ENCODE measurements at regions not wholly inside any gene's neighbourhood (a gene's known extent, or its start where the extent isn't known, plus 50 kb on each side); places are given as distances from the start of the nearest gene placed in this dataset.
"Not testable (repeated sequence)": the region's sequence is repeated elsewhere in the genome, so short reads cannot be mapped to it uniquely, and the experiment has no call there.

- not testable (repeated sequence) for H3K4me1 ChIP-seq (ENCODE audit: control insufficient read depth, insufficient read depth, low read length, poor library complexity, severe bottlenecking); H3K4me3 ChIP-seq (ENCODE audit: insufficient read depth, low read depth, low read length, poor library complexity, severe bottlenecking)
These were observed 191.1 kb downstream of the USP22 start for GRCh38 chr17:20851591-20852238.

GRCh38 chr17:20852239-20852989, 190.4 kb downstream of the USP22 start:
- H3K9me3 ChIP-seq (ENCODE audit: control insufficient read depth, low read length) = no peaks in the 10 kb centered on the region
- H3K36me3 ChIP-seq (ENCODE audit: control insufficient read depth, insufficient read depth, low read length) = no peaks in the 10 kb centered on the region
- no peak for DNase-seq
- no peaks in the 10 kb centered on the region for H3K4me1 ChIP-seq (ENCODE audit: control insufficient read depth, insufficient read depth, low read length, poor library complexity, severe bottlenecking)
- no peak overlapping the region for H3K27ac ChIP-seq (ENCODE audit: insufficient read depth, low read length, poor library complexity, severe bottlenecking)
- peak overlapping the region; percentile 8 for H3K4me3 ChIP-seq (ENCODE audit: insufficient read depth, low read depth, low read length, poor library complexity, severe bottlenecking)
- H3K27me3 ChIP-seq (replicated peaks; ENCODE audit: control insufficient read depth, insufficient read depth, low read length, poor library complexity, severe bottlenecking) = no peaks in the 10 kb centered on the region

More at GRCh38 chr17:20851591-20852238, 191.1 kb downstream of the USP22 start:
- not testable (repeated sequence) for H3K9me3 ChIP-seq (ENCODE audit: control insufficient read depth, low read length); H3K36me3 ChIP-seq (ENCODE audit: control insufficient read depth, insufficient read depth, low read length); H3K27me3 ChIP-seq (replicated peaks; ENCODE audit: control insufficient read depth, insufficient read depth, low read length, poor library complexity, severe bottlenecking); DNase-seq; H3K27ac ChIP-seq (ENCODE audit: insufficient read depth, low read length, poor library complexity, severe bottlenecking)

- H3K4me3 ChIP-seq (ENCODE audit: insufficient read depth, low read depth, low read length, poor library complexity, severe bottlenecking) = no peak overlapping the region
These were observed 189.8 kb downstream of the USP22 start for GRCh38 chr17:20852990-20853370.

GRCh38 chr17:20855910-20856470, 186.8 kb downstream of the USP22 start:
- not testable (repeated sequence) for H3K27me3 ChIP-seq (replicated peaks; ENCODE audit: control insufficient read depth, insufficient read depth, low read length, poor library complexity, severe bottlenecking); H3K9me3 ChIP-seq (ENCODE audit: control insufficient read depth, low read length); H3K27ac ChIP-seq (ENCODE audit: insufficient read depth, low read length, poor library complexity, severe bottlenecking); DNase-seq; H3K4me1 ChIP-seq (ENCODE audit: control insufficient read depth, insufficient read depth, low read length, poor library complexity, severe bottlenecking); H3K36me3 ChIP-seq (ENCODE audit: control insufficient read depth, insufficient read depth, low read length); H3K4me3 ChIP-seq (ENCODE audit: insufficient read depth, low read depth, low read length, poor library complexity, severe bottlenecking)

More at GRCh38 chr17:20852990-20853370, 189.8 kb downstream of the USP22 start:
- no peaks in the 10 kb centered on the region for H3K27me3 ChIP-seq (replicated peaks; ENCODE audit: control insufficient read depth, insufficient read depth, low read length, poor library complexity, severe bottlenecking)
- H3K4me1 ChIP-seq (ENCODE audit: control insufficient read depth, insufficient read depth, low read length, poor library complexity, severe bottlenecking) = no peaks in the 10 kb centered on the region
- H3K9me3 ChIP-seq (ENCODE audit: control insufficient read depth, low read length) = no peaks in the 10 kb centered on the region
- no peaks in the 10 kb centered on the region for H3K36me3 ChIP-seq (ENCODE audit: control insufficient read depth, insufficient read depth, low read length)
- no peak overlapping the region for H3K27ac ChIP-seq (ENCODE audit: insufficient read depth, low read length, poor library complexity, severe bottlenecking)
- no peak for DNase-seq

GRCh38 chr17:20866444-20867209, 176.2 kb downstream of the USP22 start:
- not testable (repeated sequence) for H3K27me3 ChIP-seq (replicated peaks; ENCODE audit: control insufficient read depth, insufficient read depth, low read length, poor library complexity, severe bottlenecking); H3K36me3 ChIP-seq (ENCODE audit: control insufficient read depth, insufficient read depth, low read length); H3K4me1 ChIP-seq (ENCODE audit: control insufficient read depth, insufficient read depth, low read length, poor library complexity, severe bottlenecking); H3K4me3 ChIP-seq (ENCODE audit: insufficient read depth, low read depth, low read length, poor library complexity, severe bottlenecking); H3K9me3 ChIP-seq (ENCODE audit: control insufficient read depth, low read length); H3K27ac ChIP-seq (ENCODE audit: insufficient read depth, low read length, poor library complexity, severe bottlenecking); DNase-seq

- not testable (repeated sequence) for DNase-seq; H3K27me3 ChIP-seq (replicated peaks; ENCODE audit: control insufficient read depth, insufficient read depth, low read length, poor library complexity, severe bottlenecking); H3K36me3 ChIP-seq (ENCODE audit: control insufficient read depth, insufficient read depth, low read length); H3K4me3 ChIP-seq (ENCODE audit: insufficient read depth, low read depth, low read length, poor library complexity, severe bottlenecking); H3K27ac ChIP-seq (ENCODE audit: insufficient read depth, low read length, poor library complexity, severe bottlenecking); H3K4me1 ChIP-seq (ENCODE audit: control insufficient read depth, insufficient read depth, low read length, poor library complexity, severe bottlenecking); H3K9me3 ChIP-seq (ENCODE audit: control insufficient read depth, low read length)
These were observed 175.3 kb downstream of the USP22 start for GRCh38 chr17:20867436-20867937.

GRCh38 chr17:20867938-20868661, 174.7 kb downstream of the USP22 start:
- H3K27me3 ChIP-seq (replicated peaks; ENCODE audit: control insufficient read depth, insufficient read depth, low read length, poor library complexity, severe bottlenecking); H3K27ac ChIP-seq (ENCODE audit: insufficient read depth, low read length, poor library complexity, severe bottlenecking); H3K4me3 ChIP-seq (ENCODE audit: insufficient read depth, low read depth, low read length, poor library complexity, severe bottlenecking); DNase-seq; H3K36me3 ChIP-seq (ENCODE audit: control insufficient read depth, insufficient read depth, low read length); H3K9me3 ChIP-seq (ENCODE audit: control insufficient read depth, low read length); H3K4me1 ChIP-seq (ENCODE audit: control insufficient read depth, insufficient read depth, low read length, poor library complexity, severe bottlenecking): not testable (repeated sequence)

- not testable (repeated sequence) for H3K27ac ChIP-seq (ENCODE audit: insufficient read depth, low read length, poor library complexity, severe bottlenecking); H3K9me3 ChIP-seq (ENCODE audit: control insufficient read depth, low read length); H3K4me1 ChIP-seq (ENCODE audit: control insufficient read depth, insufficient read depth, low read length, poor library complexity, severe bottlenecking); H3K36me3 ChIP-seq (ENCODE audit: control insufficient read depth, insufficient read depth, low read length); H3K4me3 ChIP-seq (ENCODE audit: insufficient read depth, low read depth, low read length, poor library complexity, severe bottlenecking); DNase-seq; H3K27me3 ChIP-seq (replicated peaks; ENCODE audit: control insufficient read depth, insufficient read depth, low read length, poor library complexity, severe bottlenecking)
These were observed 174.2 kb downstream of the USP22 start for GRCh38 chr17:20868662-20869007.

- not testable (repeated sequence) for H3K27me3 ChIP-seq (replicated peaks; ENCODE audit: control insufficient read depth, insufficient read depth, low read length, poor library complexity, severe bottlenecking); H3K9me3 ChIP-seq (ENCODE audit: control insufficient read depth, low read length); H3K4me1 ChIP-seq (ENCODE audit: control insufficient read depth, insufficient read depth, low read length, poor library complexity, severe bottlenecking); H3K27ac ChIP-seq (ENCODE audit: insufficient read depth, low read length, poor library complexity, severe bottlenecking); H3K4me3 ChIP-seq (ENCODE audit: insufficient read depth, low read depth, low read length, poor library complexity, severe bottlenecking); DNase-seq; H3K36me3 ChIP-seq (ENCODE audit: control insufficient read depth, insufficient read depth, low read length)
These were observed 169.6 kb downstream of the USP22 start for GRCh38 chr17:20873173-20873572.
